Spleen (tissue), 11 donors: ENCODE measurements at regions not wholly inside any gene's neighbourhood (a gene's known extent, or its start where the extent isn't known, plus 50 kb on each side); places are given as distances from the start of the nearest gene placed in this dataset.

ENCODE experiments used
- DNase-seq: peaks from one replicate; pipeline ENCODE4 v3.0.0-alpha.2; 2020
- H3K27ac ChIP-seq, 8 donors: fragments of 200-600 bp; sonication (generic) in 7 of 8; 1 replicate in 4 of 8; 2 replicates in 4 of 8; pipeline versions ENCODE4 v1.5.0 to v1.8.0; 2016 to 2021; ENCODE audit warnings: inconsistent platforms in 4 of 8, mild to moderate bottlenecking in 4 of 8, moderate library complexity in 1 of 8
- H3K27me3 ChIP-seq, 7 donors: fragments of 200-600 bp; sonication (generic) in 6 of 7; replicated peaks in 1 of 7; 1 replicate in 4 of 7; 2 replicates in 3 of 7; pipeline versions ENCODE4 v1.5.0 to v1.8.0; 2016 to 2021; ENCODE audit warnings: inconsistent platforms in 3 of 7, mild to moderate bottlenecking in 1 of 7
- H3K36me3 ChIP-seq, 6 donors: fragments of 200-600 bp; sonication (generic) in 5 of 6; 1 replicate in 4 of 6; 2 replicates in 2 of 6; pipeline versions ENCODE4 v1.5.0 to v1.8.0; 2016 to 2021; ENCODE audit warnings: inconsistent platforms in 2 of 6
- H3K4me1 ChIP-seq, 6 donors: fragments of 200-600 bp; sonication (generic) in 5 of 6; 1 replicate in 3 of 6; 2 replicates in 3 of 6; pipeline versions ENCODE4 v1.5.0 to v1.8.0; 2016 to 2021; ENCODE audit warnings: inconsistent platforms in 3 of 6
- H3K4me3 ChIP-seq, 8 donors: fragments of 200-600 bp; sonication (generic) in 7 of 8; 1 replicate in 4 of 8; 2 replicates in 4 of 8; pipeline versions ENCODE4 v1.5.0 to v1.8.0; 2016 to 2021; ENCODE audit warnings: inconsistent platforms in 4 of 8, mild to moderate bottlenecking in 4 of 8, moderate library complexity in 2 of 8
- H3K9me3 ChIP-seq, 8 donors: fragments of 200-600 bp; sonication (generic) in 7 of 8; 1 replicate in 4 of 8; 2 replicates in 4 of 8; pipeline versions ENCODE4 v1.5.0 to v1.8.0; 2016 to 2021; ENCODE audit warnings: inconsistent platforms in 4 of 8
- POLR2A ChIP-seq, 3 donors: fragments of 450-650 bp; IDR thresholded peaks; one replicate each; pipeline ENCODE4 v1.5.1; 2017; ENCODE audit warnings: antibody characterized with exemption in 3 of 3, mild to moderate bottlenecking in 1 of 3
- POLR2AphosphoS5 ChIP-seq, 3 donors: sonication (generic); formaldehyde crosslinking; IDR thresholded peaks; one replicate each; pipeline ENCODE4 v1.5.1; 2017; ENCODE audit warnings: antibody characterized with exemption in 3 of 3
- WGBS, 5 donors: extraction: QIAGEN DNeasy Blood & Tissue Kit in 3 of 5; methylation state at CpG; one replicate each; pipeline versions ENCODE4 v1.1.5 to v1.1.7; 2013 to 2018; 5-methylcytosine and 5-hydroxymethylcytosine counted together
- intact Hi-C: fragments of 100-400 bp; cut with DNase I; formaldehyde crosslinking; loops from one replicate; pipeline ENCODE4 v1.15.0; 2023; ENCODE audit warnings: low total_unique reads
- TF ChIP-seq, protein P1 (sequence below), 11 experiments: fragments of 200-600 bp in 7 of 11; fragments of 450-650 bp in 4 of 11; sonication (generic) in 4 of 11; IDR thresholded peaks in 8 of 11; conservative IDR thresholded peaks in 3 of 11; 1 replicate in 7 of 11; 2 replicates in 4 of 11; pipeline versions ENCODE4 v1.4.0 to v1.8.0; 2016 to 2021; ENCODE audit warnings: antibody characterized with exemption in 11 of 11, inconsistent platforms in 4 of 11, mild to moderate bottlenecking in 1 of 11
- donor health status: healthy with polysubstance abuse.
- donor health status: DM: no; HTN: no; CAD: no; lungs with moderate emphysema.
- donor health status: DM: no; HTN: no; CAD: no.
- donor health status: Bipolar disorder and iron deficiency.
- donor health status: healthy.
- donor health status: DM: no; HTN: no; CAD: no.
- donor health status: DM: yes; HTN: yes; CAD: no.

- intact Hi-C loops: no loop called here
- H3K27me3 ChIP-seq: no peaks in the 10 kb centered on the region
- TF ChIP-seq, protein P1, sequence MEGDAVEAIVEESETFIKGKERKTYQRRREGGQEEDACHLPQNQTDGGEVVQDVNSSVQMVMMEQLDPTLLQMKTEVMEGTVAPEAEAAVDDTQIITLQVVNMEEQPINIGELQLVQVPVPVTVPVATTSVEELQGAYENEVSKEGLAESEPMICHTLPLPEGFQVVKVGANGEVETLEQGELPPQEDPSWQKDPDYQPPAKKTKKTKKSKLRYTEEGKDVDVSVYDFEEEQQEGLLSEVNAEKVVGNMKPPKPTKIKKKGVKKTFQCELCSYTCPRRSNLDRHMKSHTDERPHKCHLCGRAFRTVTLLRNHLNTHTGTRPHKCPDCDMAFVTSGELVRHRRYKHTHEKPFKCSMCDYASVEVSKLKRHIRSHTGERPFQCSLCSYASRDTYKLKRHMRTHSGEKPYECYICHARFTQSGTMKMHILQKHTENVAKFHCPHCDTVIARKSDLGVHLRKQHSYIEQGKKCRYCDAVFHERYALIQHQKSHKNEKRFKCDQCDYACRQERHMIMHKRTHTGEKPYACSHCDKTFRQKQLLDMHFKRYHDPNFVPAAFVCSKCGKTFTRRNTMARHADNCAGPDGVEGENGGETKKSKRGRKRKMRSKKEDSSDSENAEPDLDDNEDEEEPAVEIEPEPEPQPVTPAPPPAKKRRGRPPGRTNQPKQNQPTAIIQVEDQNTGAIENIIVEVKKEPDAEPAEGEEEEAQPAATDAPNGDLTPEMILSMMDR (IDR thresholded peaks at IDR 0.05 in 8 of 11, conservative IDR thresholded peaks at IDR 0.05 in 3 of 11): no peak
- no peak for TF ChIP-seq POLR2AphosphoS5 (IDR thresholded peaks at IDR 0.05)
- TF ChIP-seq POLR2A (IDR thresholded peaks at IDR 0.05): no peak
- DNase-seq: no peak
- no peak overlapping the region for H3K27ac ChIP-seq
- H3K9me3 ChIP-seq: no peaks in the 10 kb centered on the region
- H3K4me3 ChIP-seq: no peak overlapping the region
- no peaks in the 10 kb centered on the region for H3K4me1 ChIP-seq
- no peaks in the 10 kb centered on the region for H3K36me3 ChIP-seq
Measured at GRCh38 chr6:71510856-71511255, 222.2 kb downstream of the OGFRL1 start.

GRCh38 chr6:71512256-71512655 lies 223.6 kb downstream of the OGFRL1 start:
- Histone ChIP-seq H3K9me3 (no peaks in the 10 kb centered on the region), H3K4me1 (no peaks in the 10 kb centered on the region), H3K27ac (no peak overlapping the region), H3K36me3 (no peaks in the 10 kb centered on the region), H3K27me3 (no peaks in the 10 kb centered on the region), H3K4me3 (no peak overlapping the region)
- TF ChIP-seq, protein P1 (IDR thresholded peaks at IDR 0.05 in 8 of 11, conservative IDR thresholded peaks at IDR 0.05 in 3 of 11): no peak
- TF ChIP-seq POLR2A (IDR thresholded peaks at IDR 0.05): no peak
- TF ChIP-seq POLR2AphosphoS5 (IDR thresholded peaks at IDR 0.05): no peak
- intact Hi-C loops: no loop called here
- no peak for DNase-seq
- WGBS, 5 donors: 79 to 90% (median 83%) methylated on average over 3 of the region's 3 CpGs

- intact Hi-C loops: no loop called here
Measured at GRCh38 chr6:71513036-71513435, 224.4 kb downstream of the OGFRL1 start.

GRCh38 chr6:71523548-71523947 lies 234.9 kb downstream of the OGFRL1 start:
- intact Hi-C loops: no loop called here
- no peaks in the 10 kb centered on the region for H3K36me3 ChIP-seq
- 70 to 89% (median 79%) methylated on average over 3 of the region's 3 CpGs for WGBS, 5 donors
- H3K4me3 ChIP-seq: no peak overlapping the region
- TF ChIP-seq, protein P1 (IDR thresholded peaks at IDR 0.05 in 8 of 11, conservative IDR thresholded peaks at IDR 0.05 in 3 of 11): no peak
- TF ChIP-seq POLR2A (IDR thresholded peaks at IDR 0.05) (no peak), POLR2AphosphoS5 (IDR thresholded peaks at IDR 0.05) (no peak)
- no peaks in the 10 kb centered on the region for H3K27me3 ChIP-seq
- H3K4me1 ChIP-seq: peaks cover 0 to 9% (median 0%) of the 10 kb centered on the region in 6 donors
- H3K27ac ChIP-seq: no peak overlapping the region
- H3K9me3 ChIP-seq: peaks cover 0 to 4% (median 0%) of the 10 kb centered on the region in 8 donors
- DNase-seq: no peak

More at GRCh38 chr6:71513036-71513435, 224.4 kb downstream of the OGFRL1 start:
- Histone ChIP-seq H3K27ac (no peak overlapping the region), H3K4me3 (no peak overlapping the region), H3K27me3 (no peaks in the 10 kb centered on the region), H3K9me3 (no peaks in the 10 kb centered on the region), H3K36me3 (no peaks in the 10 kb centered on the region), H3K4me1 (no peaks in the 10 kb centered on the region)
- TF ChIP-seq, protein P1 (IDR thresholded peaks at IDR 0.05 in 8 of 11, conservative IDR thresholded peaks at IDR 0.05 in 3 of 11): no peak
- TF ChIP-seq POLR2AphosphoS5 (IDR thresholded peaks at IDR 0.05): no peak
- TF ChIP-seq POLR2A (IDR thresholded peaks at IDR 0.05): no peak
- 81 to 91% (median 86%) methylated on average over 3 of the region's 3 CpGs for WGBS, 5 donors
- DNase-seq: no peak
